Osteocyte (in vitro differentiated cells): ENCODE measurements at regions not wholly inside any gene's neighbourhood (a gene's known extent, or its start where the extent isn't known, plus 50 kb on each side); places are given as distances from the start of the nearest gene placed in this dataset.

Source experiments
- DNase-seq: peaks from one replicate; pipeline ENCODE4 v3.0.0; 2021; ENCODE audit warnings: mixed read lengths; ENCODE audit not compliant: unreplicated experiment; ENCODE audit errors: extremely low spot score
- H3K27ac Mint-ChIP-seq: one replicate; pipeline ENCODE4 v1.8.0; 2021; ENCODE audit warnings: mild to moderate bottlenecking, mixed read lengths; ENCODE audit not compliant: unreplicated experiment
- H3K27me3 Mint-ChIP-seq: one replicate; pipeline ENCODE4 v1.8.0; 2021; ENCODE audit warnings: mixed read lengths; ENCODE audit not compliant: unreplicated experiment
- H3K36me3 Mint-ChIP-seq: one replicate; pipeline ENCODE4 v1.8.0; 2021; ENCODE audit warnings: mixed read lengths; ENCODE audit not compliant: unreplicated experiment
- H3K4me1 Mint-ChIP-seq: one replicate; pipeline ENCODE4 v1.8.0; 2021; ENCODE audit warnings: mixed read lengths; ENCODE audit not compliant: unreplicated experiment
- H3K4me3 Mint-ChIP-seq: one replicate; pipeline ENCODE4 v1.8.0; 2021; ENCODE audit warnings: mild to moderate bottlenecking, moderate library complexity, mixed read lengths; ENCODE audit not compliant: unreplicated experiment
- H3K9me3 Mint-ChIP-seq: one replicate; pipeline ENCODE4 v1.8.0; 2021; ENCODE audit warnings: mixed read lengths; ENCODE audit not compliant: unreplicated experiment
- TF ChIP-seq, protein P1 (sequence below): fragments of 200-600 bp; sonication (generic); IDR thresholded peaks from 2 replicates; pipeline ENCODE4 v1.5.0; 2021; ENCODE audit warnings: antibody characterized with exemption, mild to moderate bottlenecking, moderate library complexity

DNA sequence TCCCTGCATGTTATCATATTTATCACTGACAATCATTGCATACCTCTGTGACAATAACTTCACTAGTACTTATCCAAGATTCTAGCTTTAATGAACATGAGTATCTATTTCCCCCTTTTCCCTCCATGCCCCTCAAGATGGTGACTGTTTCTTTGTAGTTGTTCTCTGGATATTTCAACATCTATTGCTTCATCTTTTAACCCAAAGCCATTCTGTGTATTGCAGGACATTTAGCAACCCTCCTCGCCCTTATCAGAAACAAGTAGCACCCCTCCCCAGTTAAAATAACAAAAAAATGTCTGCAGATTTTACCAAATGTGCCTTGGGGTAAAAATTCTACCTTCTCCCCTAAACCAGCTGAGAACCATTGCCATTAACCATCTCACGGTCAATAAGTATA, 979.8 kb upstream of the MANEA start:
- DNase-seq: no peak
- peaks cover 10% of the 10 kb centered on the region for H3K27me3 Mint-ChIP-seq
- H3K4me1 Mint-ChIP-seq: no peaks in the 10 kb centered on the region
- no peaks in the 10 kb centered on the region for H3K36me3 Mint-ChIP-seq
- no peak overlapping the region for H3K4me3 Mint-ChIP-seq
- H3K9me3 Mint-ChIP-seq: no peaks in the 10 kb centered on the region
- H3K27ac Mint-ChIP-seq: no peak overlapping the region
- TF ChIP-seq, protein P1, sequence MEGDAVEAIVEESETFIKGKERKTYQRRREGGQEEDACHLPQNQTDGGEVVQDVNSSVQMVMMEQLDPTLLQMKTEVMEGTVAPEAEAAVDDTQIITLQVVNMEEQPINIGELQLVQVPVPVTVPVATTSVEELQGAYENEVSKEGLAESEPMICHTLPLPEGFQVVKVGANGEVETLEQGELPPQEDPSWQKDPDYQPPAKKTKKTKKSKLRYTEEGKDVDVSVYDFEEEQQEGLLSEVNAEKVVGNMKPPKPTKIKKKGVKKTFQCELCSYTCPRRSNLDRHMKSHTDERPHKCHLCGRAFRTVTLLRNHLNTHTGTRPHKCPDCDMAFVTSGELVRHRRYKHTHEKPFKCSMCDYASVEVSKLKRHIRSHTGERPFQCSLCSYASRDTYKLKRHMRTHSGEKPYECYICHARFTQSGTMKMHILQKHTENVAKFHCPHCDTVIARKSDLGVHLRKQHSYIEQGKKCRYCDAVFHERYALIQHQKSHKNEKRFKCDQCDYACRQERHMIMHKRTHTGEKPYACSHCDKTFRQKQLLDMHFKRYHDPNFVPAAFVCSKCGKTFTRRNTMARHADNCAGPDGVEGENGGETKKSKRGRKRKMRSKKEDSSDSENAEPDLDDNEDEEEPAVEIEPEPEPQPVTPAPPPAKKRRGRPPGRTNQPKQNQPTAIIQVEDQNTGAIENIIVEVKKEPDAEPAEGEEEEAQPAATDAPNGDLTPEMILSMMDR: no peak

DNA sequence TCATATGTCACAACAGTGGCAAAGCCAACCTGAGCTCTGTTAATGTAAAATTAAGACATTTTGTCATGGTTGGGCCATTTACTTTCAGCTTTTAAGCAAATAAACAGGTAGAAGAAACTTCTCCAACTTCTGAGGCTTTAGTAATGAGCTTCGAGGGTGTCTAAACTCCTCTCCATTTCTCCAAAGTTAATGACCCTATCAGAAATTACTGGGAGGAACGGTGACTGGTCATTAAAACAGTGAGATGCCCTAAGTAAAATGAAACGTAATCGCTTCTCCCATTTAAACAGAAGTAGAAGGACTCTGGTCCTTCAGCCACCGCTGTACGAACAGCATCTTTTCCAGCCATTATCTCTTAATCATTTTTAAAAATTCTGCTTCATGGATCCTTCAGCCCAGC, 986.9 kb upstream of the MANEA start:
- Mint-ChIP-seq H3K9me3 (no peaks in the 10 kb centered on the region), H3K27me3 (peaks cover 2% of the 10 kb centered on the region), H3K4me3 (no peak overlapping the region), H3K27ac (no peak overlapping the region), H3K36me3 (no peaks in the 10 kb centered on the region), H3K4me1 (no peaks in the 10 kb centered on the region)
- TF ChIP-seq, protein P1: no peak
- no peak for DNase-seq

GRCh38 chr6:94588301-94588700, 989.0 kb upstream of the MANEA start:
- no peak for DNase-seq
- no peaks in the 10 kb centered on the region for H3K4me1 Mint-ChIP-seq
- no peak overlapping the region for H3K4me3 Mint-ChIP-seq
- peaks cover 2% of the 10 kb centered on the region for H3K27me3 Mint-ChIP-seq
- TF ChIP-seq, protein P1: no peak
- H3K27ac Mint-ChIP-seq: no peak overlapping the region
- H3K36me3 Mint-ChIP-seq: no peaks in the 10 kb centered on the region
- H3K9me3 Mint-ChIP-seq: no peaks in the 10 kb centered on the region

DNA sequence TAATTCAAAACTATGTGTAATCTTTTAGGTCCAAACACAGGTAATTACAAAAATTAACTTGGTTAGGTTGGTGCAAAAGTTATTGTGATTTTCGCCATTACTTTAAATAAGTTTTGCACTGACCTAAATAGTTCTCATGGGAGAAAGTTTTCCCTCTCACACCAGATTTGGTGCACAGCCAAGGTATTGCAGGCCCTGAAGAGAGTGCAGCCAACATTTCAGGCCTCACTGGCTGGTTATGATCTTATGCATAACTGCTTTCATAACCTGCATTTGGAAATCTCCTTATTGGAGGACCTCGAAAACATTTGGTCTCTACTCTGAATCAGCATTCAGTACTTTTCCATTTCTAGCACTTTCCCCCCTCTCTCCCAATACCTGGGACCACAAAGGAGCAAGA, 993.1 kb upstream of the MANEA start:
- Mint-ChIP-seq H3K27me3 (no peaks in the 10 kb centered on the region), H3K27ac (no peak overlapping the region), H3K4me1 (no peaks in the 10 kb centered on the region), H3K36me3 (no peaks in the 10 kb centered on the region), H3K4me3 (no peak overlapping the region), H3K9me3 (no peaks in the 10 kb centered on the region)
- TF ChIP-seq, protein P1: no peak
- no peak for DNase-seq

GRCh38 chr6:94570581-94570980, 1006.8 kb upstream of the MANEA start:
- Mint-ChIP-seq H3K27me3 (peaks cover 3% of the 10 kb centered on the region), H3K4me3 (no peak overlapping the region), H3K9me3 (no peaks in the 10 kb centered on the region), H3K36me3 (no peaks in the 10 kb centered on the region), H3K27ac (no peak overlapping the region), H3K4me1 (no peaks in the 10 kb centered on the region)
- no peak for DNase-seq
- TF ChIP-seq, protein P1: no peak
